D721Med (cell line): ENCODE measurements at regions not wholly inside any gene's neighbourhood (a gene's known extent, or its start where the extent isn't known, plus 50 kb on each side); places are given as distances from the start of the nearest gene placed in this dataset.

ENCODE experiments used
- DNase-seq: peaks from one replicate; pipeline ENCODE4 v3.0.0; 2011; ENCODE audit warnings: low spot score; ENCODE audit not compliant: insufficient read length
- FAIRE-seq: peaks from 2 replicates; lab custom pipeline; 2011; peaks lifted over from hg19 to GRCh38; lab: Jason Lieb, UNC
- CTCF ChIP-seq: IDR thresholded peaks from 2 replicates; pipeline ENCODE4 v1.5.1; 2012; ENCODE audit warnings: mild to moderate bottlenecking, control low read depth; ENCODE audit not compliant: insufficient read depth; ENCODE audit errors: missing control alignments

GRCh38 chr17:5800646-5801045, 216.3 kb upstream of the NLRP1 start:
- FAIRE-seq: no peak
- TF ChIP-seq CTCF: no peak
- DNase-seq: no peak

- FAIRE-seq (no peak), DNase-seq (no peak)
- TF ChIP-seq CTCF: no peak
Measured at GRCh38 chr17:5804251-5804650, 219.9 kb upstream of the NLRP1 start.

GRCh38 chr17:5809056-5809455, 224.7 kb upstream of the NLRP1 start:
- FAIRE-seq (no peak), DNase-seq (no peak)
- no peak for TF ChIP-seq CTCF

GRCh38 chr17:5809580-5810188, 225.4 kb upstream of the NLRP1 start:
- TF ChIP-seq CTCF: no peak
- FAIRE-seq: no peak
- DNase-seq: no peak

GRCh38 chr17:5812590-5812989, 228.3 kb upstream of the NLRP1 start:
- no peak for TF ChIP-seq CTCF
- no peak for DNase-seq
- FAIRE-seq: no peak

GRCh38 chr17:5813357-5813756, 229.0 kb upstream of the NLRP1 start:
- DNase-seq (no peak), FAIRE-seq (no peak)
- no peak for TF ChIP-seq CTCF

GRCh38 chr17:5815396-5815795, 231.1 kb upstream of the NLRP1 start:
- TF ChIP-seq CTCF: no peak
- DNase-seq (no peak), FAIRE-seq (no peak)
